GM13977 (cell line): ENCODE measurements at regions not wholly inside any gene's neighbourhood (a gene's known extent, or its start where the extent isn't known, plus 50 kb on each side); places are given as distances from the start of the nearest gene placed in this dataset.

Experiments used
- DNase-seq: peaks from one replicate; pipeline ENCODE4 v3.0.0; 2012; ENCODE audit warnings: low spot score
- in situ Hi-C: fragments of 300-500 bp; cut with MboI; formaldehyde crosslinking; loops from one replicate; pipeline ENCODE4 v1.12.0; 2022; ENCODE audit warnings: low sequenced_read_pairs, low pct_unique_long_range_greater_than_20kb, mixed read lengths, inconsistent platforms; ENCODE audit not compliant: unreplicated experiment
- TF ChIP-seq, protein P1 (sequence below): IDR thresholded peaks from 2 replicates; pipeline ENCODE4 v1.5.1; 2012; ENCODE audit warnings: mild to moderate bottlenecking, control low read depth; ENCODE audit not compliant: insufficient read depth; ENCODE audit errors: extremely low read depth, missing control alignments

DNA sequence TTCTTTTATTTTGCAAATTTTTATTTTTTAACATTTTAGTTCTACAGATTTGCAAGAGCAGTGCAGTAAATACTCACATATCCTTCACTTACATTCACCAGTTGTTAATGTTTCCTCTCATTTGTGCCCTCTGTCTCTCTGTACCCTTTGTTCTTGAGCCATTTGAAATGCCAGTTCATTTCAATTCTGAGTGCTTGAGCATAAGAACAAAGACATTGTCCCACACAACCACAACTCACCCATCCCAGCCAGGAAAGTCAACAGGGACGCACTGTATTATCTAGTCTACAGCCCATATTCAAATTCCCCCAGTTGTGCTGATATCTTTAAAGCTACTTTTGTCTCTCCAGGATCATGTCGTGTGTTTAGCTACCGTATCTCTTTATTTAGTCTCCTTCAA is 141.4 kb upstream of the SLC6A11 start:
- TF ChIP-seq, protein P1, sequence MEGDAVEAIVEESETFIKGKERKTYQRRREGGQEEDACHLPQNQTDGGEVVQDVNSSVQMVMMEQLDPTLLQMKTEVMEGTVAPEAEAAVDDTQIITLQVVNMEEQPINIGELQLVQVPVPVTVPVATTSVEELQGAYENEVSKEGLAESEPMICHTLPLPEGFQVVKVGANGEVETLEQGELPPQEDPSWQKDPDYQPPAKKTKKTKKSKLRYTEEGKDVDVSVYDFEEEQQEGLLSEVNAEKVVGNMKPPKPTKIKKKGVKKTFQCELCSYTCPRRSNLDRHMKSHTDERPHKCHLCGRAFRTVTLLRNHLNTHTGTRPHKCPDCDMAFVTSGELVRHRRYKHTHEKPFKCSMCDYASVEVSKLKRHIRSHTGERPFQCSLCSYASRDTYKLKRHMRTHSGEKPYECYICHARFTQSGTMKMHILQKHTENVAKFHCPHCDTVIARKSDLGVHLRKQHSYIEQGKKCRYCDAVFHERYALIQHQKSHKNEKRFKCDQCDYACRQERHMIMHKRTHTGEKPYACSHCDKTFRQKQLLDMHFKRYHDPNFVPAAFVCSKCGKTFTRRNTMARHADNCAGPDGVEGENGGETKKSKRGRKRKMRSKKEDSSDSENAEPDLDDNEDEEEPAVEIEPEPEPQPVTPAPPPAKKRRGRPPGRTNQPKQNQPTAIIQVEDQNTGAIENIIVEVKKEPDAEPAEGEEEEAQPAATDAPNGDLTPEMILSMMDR, result no peak
- DNase-seq, result no peak
- in situ Hi-C loops, result no loop called here

DNA sequence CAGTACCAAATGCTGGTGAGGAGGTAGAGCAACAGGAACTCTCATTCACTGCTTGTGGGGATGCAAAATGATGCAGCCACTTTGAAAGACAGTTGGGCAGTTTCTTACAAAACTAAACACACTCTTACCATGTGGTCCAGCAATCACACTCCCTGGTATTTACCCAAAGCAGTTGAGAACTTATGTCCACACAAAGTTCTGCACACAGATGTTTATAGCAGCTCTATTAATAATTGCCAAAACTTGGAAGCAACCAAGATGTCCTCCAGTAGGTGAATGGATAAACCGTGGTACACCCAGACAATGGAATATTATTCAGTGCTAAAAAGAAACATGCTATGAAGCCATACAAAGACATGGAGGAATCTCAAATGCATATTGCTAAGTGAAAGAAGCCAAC is 139.1 kb upstream of the SLC6A11 start:
- TF ChIP-seq, protein P1, result no peak
- in situ Hi-C loops, result no loop called here
- DNase-seq, result no peak

DNA sequence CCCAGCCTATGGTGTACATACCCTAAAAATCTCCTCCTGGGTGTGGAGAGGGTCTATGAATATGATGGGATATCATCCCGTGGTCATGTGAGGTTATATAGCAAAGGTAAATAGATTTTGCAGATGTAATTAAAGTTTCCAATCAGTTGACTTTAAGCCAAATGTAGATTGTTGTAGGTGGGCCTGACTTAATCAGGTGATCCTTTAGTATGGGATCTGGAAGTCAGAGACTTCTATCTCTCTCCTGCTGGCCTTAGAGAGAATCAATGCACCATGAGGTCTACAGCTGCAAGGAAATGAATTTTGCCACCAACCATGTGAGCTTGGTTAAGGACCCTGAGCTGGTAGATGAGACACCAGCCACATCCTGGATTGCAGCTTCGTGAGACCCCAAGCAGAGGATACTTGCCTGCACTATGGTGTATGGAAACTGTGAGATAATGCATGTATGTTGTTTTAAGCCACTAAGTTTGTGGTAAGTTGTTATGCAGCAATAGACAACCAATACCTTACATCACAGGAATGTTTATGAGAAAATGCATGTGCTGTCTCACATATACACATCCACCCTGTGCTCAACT is 137.1 kb upstream of the SLC6A11 start:
- TF ChIP-seq, protein P1, result no peak
- no peak for DNase-seq
- in situ Hi-C loops, result no loop called here

DNA sequence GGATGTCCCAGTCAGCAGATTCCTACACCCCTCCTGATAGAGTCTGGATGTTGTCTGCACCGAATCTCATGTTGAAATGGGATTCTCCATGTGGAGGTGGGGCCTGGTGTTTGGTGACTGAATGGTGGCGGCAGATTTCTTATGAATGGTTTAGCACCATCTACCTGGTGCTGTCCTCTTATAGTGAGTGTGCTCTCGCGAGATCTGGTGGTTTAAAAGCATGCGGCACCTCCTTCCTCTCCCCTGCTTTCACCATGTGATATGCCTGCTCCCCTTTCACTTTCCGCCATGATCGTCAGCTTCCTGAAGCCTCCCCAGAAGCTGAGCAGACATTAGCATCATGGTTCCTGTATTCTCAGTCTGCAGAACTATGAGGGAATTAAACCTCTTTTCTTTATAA is 135.2 kb upstream of the SLC6A11 start:
- DNase-seq, result no peak
- TF ChIP-seq, protein P1, result no peak
- in situ Hi-C loops, result no loop called here

DNA sequence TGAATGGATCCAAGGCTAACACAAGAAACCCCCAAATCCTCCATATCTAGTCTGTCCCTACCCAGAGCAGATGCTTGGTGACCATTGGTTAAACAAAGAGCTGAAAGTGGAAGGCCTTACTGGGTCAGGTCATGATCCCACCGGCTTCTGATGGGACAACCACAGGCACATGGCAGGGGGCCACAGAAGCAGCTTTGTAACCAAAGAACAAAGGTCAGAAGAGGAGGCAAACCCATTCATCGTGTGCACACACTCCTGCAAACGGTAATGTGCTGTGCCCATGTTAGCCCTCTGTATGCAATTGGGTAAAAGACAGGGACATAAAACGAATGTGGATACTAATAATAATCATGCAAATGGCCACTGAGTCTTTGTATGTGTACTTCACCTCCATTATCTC is 133.3 kb upstream of the SLC6A11 start:
- TF ChIP-seq, protein P1, result no peak
- in situ Hi-C loops, result no loop called here
- no peak for DNase-seq

DNA sequence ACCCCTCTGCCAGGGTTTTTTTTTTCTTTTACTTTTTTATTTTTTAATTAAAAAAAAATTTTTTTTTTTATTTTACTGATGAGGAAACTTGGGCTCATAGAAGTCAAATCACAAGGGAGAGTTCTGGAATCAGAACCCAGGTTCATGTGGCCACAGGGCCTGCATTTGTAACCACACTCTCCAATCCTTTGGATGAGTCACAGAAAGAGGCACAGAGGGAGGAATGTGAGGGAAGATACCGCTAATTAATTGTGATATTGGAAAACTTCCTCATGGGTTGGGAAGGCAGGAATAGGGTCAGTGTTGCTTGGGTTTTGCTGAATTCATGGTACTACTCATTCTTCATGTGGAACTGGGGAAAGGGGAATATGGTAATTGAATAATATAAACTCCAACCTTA is 132.9 kb upstream of the SLC6A11 start:
- DNase-seq, result no peak
- in situ Hi-C loops, result no loop called here
- TF ChIP-seq, protein P1, result no peak

DNA sequence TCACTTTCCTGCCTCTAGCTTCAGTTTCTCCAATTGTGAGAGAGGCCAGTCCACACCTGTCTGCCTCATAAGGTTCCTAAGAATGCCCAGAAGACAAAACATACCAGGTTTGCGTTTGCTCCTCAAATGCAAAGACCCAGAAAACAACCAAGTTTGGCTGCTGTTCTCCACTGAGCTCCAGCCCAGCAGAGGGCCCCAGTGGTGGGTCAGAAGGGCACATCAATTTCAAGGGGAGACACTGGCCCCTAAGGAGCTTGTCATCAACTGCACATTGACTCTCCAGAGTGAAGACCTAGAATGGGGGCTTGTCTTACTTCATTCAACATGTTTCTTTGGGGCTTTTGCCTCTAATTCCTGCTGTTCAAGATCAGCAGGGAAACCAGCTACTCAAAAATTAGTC is 127.9 kb upstream of the SLC6A11 start:
- no peak for DNase-seq
- TF ChIP-seq, protein P1, result no peak
- in situ Hi-C loops, result no loop called here
